Fibroblast of skin of back (primary cell): ENCODE measurements at regions not wholly inside any gene's neighbourhood (a gene's known extent, or its start where the extent isn't known, plus 50 kb on each side); places are given as distances from the start of the nearest gene placed in this dataset.
"Not testable (repeated sequence)": the region's sequence is repeated elsewhere in the genome, so short reads cannot be mapped to it uniquely, and the experiment has no call there.

ENCODE experiments used
- DNase-seq: peaks from one replicate; pipeline ENCODE4 v3.0.0-alpha.2; 2013

DNA sequence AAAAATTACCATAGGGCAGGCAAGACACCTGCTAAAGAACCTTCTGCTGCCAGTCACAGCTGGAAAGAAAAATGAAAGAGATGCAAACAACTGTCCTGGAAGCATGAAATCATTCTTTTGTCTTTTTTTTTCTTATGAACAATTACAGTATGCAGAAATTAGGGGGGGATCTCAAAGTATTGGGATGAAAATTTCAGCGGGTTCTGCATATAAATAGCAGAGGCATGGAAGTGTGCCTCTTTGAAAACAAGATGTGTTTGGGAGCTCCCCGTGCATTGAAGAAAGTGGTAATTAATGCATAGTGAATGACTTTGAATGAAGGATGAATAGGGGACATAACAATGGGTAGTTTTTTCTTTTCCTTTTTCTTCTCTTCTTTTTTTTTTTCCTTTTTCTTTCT lies 431.2 kb downstream of the SOX2 start:
- no peak for DNase-seq

DNA sequence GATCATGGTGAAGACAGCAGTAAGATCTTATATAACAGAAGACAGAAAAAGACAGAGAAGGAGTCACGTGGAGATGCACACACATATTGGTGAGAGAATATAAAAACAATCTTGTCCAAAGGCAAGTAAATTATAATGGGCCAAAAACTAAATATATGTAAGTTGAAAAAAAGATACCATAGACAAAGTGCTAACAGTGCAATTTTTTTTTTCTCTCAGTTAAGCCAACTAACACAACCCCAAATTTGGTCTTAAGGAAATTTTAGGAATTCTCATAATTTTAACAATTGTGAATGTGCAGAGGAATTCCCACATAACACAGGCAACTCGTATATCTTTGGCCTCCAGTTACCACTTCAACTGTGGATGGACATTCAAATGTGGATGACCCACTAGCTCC lies 432.2 kb downstream of the SOX2 start:
- no peak for DNase-seq

DNA sequence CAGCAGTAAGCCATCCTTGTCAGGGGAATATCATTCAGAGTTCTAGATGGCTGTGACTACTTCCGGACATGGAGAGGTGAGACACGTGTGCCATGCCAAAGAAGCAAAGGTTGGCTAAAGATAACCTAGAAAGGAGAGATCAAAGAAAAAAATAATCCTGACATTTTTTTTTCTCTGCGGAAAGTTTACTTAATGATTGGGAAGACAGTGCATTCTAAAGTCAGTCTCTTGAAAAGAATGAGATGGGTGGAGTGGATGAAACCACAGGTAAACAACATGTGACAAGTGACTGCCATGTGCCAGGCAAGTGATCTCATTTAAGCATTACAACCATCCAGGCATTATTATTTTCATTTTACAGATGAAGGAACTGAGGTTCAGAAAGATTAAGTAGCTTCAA lies 436.6 kb downstream of the SOX2 start:
- no peak for DNase-seq

DNA sequence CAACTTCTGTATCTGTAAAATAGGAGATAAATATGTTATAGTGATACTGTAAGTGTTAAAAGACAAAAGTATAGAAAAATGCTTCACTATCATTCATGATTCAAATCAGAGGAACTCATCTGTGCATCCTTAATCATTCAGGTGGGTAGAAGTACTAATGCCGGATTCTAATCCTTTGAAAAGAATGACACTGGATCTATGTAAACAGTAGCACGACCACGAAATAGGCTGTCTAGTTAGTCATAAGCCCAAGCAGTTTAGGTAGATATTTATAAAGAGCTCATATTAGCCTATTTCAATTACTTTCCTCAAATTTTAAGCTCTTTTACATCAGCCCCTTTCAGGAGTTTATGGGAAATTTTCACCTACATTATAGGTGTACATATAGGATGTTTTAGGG lies 437.9 kb downstream of the SOX2 start:
- DNase-seq = no peak

DNA sequence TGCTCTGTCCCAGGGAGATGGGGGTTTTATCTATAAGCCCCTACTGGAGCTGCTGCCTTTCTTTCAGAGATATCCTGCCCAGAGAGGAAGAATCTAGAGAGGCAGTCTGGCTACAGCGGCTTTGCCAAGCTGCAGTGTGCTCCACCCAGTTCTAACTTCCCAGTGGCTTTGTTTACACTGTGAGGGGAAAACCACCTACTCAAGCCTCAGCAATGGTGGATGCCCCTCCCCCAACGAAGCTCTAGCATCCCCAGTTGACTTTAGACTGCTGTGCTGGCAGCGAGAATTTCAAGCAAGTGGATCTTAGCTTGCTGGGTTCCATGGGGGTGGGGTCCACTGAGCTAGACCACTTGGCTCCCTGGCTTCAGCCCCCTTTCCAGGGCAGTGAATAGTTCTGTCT lies 444.6 kb downstream of the SOX2 start:
- not testable (repeated sequence) for DNase-seq

DNA sequence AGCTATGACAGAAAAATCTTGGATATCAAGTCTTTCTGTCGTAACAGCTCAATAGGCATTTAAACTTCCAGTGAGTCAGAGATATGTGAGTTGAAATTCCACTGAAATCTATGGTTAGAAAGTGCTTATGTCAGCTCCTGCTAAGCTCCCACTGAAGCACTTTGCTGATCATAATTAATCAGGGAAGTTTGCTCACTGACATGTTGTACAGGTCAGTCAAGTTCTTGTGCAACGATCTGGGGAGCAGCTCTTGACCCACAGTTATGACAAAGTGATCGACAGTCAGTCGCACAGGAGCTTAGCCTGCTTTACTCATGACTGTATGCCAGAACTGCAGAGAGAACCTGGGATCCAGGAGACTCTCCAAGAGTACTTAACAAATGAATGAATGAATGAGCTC lies 453.5 kb downstream of the SOX2 start:
- DNase-seq = no peak

DNA sequence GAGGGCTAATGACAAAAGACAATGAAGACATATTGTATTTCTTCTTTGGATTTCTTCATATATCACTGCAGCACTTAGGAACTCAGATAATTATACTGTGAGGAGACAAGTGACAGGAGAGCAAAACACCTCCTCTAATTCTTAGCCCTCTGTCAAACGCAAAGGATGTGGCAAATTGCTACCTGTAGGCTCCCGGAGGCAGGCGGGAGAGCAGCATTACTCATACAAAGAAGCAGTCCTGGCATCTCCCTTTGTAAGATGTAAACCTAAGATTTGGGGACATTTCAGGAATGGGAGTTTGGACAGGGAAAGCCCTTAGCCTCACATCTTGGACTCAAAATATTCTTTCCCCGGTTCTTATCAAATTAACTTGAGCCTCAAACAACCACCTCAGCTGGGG lies 460.8 kb downstream of the SOX2 start:
- DNase-seq = no peak

DNA sequence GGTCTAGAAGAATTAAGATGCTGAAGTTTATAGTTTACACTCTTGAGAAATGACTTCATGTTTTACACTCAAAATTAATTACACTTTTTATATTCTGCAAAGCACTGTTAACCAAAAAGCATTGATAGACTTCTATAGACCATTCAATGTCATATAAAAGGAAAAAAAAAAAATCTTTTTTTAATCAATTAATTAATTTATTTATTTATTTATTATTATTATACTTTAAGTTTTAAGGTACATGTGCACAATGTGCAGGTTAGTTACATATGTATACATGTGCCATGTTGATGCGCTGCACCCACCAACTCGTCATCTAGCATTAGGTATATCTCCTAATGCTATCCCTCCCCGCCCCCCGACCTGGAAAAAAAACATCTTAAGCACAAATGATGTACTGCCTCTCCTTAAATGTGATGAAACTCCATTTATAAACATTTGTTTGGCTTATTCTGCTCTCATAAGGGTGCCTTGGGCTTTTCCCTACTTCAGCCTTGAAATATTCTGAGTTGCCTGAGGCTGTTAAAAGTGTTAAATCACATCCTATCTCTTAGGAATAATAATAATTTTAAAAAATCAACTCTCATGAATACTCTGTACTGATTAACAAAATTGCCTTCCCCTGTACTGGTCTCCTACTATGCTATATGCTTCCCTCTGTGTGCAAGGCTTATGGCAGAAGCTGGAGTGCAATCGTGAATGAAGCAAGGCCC lies 466.9 kb downstream of the SOX2 start:
- DNase-seq = no peak

DNA sequence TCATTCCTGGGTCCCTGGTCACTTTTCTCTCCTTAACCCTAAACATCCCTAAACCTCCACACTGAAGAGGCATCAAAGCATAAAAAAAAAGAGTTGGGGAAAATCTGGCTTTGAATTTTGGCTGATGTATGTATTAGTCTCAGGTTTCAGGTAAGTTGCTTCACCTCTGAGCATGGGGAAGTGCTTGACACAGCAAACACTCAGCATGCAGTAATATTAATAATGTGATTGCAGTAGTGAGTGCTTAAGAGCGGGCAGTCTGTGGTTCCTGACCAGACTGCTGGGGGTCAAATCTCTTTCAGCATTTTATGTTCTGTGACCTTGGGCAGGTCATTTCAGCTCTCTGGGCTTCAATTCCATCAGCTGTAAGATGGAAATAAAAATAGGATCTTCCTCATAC lies 467.9 kb downstream of the SOX2 start:
- DNase-seq = no peak

DNA sequence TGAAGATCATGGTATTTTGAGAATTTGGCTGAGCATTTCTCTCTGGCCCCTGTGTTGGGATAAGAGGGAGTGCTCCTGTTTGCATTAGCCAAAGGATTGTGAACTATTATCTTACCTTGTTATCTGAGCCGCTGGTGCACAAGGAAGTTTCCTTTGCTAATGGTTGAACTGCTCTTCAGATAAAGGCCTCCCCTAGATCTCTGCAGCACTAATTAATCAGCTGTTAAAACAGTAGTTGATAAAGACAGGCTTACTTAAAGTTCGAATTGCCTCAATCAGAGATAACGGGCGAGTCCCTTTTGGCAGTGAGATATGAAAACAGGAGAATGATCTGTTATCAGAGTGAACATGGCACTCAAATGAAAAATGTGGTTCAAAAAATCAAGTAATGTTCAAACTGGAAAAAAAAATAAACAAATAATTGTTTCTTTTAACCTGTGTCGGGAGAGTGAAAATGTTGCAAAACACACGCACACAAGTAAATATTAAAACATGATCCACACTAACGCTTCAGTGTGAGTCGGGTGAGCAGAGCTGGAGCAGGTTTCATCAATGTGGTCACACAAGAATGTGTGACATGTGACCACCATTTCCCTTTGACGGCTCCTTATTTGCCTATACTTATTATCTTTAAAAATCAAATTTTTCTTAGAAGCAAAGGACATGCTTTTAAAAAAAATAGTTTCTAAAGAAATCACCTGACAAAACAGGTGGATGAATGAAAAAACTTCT lies 469.1 kb downstream of the SOX2 start:
- no peak for DNase-seq

DNA sequence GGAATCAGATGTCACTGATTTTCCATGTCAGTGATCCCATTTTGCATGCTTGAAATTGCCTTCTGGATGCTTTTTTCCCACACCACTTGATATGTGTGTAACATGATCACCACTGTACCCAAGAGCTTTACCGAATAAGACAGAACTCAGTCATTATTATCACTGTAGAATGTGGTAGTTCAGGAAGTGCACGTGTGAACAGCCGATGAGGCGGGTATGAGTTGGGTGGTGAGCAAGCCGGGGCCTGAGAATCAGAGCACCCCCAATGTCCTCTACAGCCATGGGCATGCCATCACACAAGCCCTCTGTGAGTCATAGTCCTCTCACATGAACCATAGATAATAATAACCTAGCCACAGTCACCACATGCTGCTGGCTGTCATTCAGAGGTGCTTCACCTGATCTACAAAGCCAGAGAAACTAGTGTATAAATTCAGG lies 470.8 kb downstream of the SOX2 start:
- peak; percentile 21 for DNase-seq

DNA sequence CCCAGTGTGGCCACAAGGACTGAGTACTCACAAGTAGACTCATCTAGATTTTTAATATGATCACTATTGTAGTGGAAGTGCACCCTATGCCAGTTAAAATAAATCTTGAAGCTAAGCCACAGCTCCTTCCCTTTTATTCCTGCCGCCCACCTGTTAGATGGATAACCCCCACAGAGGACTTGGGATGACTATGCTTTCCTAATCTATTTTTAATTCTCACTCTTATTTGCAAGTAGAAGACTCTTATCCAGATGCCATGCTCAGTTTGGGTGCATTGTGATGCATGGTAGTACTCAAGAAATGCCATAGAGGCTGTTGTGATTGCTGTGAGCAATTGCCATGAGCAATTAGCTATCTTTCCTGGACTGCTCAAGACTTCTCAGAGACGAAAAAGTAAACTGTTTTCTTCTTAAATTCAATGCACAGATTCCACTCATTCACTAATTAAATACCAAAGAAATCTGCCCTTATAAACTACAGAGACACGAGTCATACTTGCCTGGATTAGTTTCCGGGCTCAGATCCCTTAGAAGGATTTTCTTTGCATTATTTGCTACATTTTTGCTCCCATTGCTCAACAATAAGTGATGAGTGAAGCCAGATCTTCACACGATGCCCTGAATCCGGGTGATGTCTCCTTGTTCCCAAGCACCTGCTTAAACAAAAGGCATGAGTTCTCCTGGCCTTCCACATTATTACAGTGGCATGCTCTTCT lies 472.1 kb downstream of the SOX2 start:
- peak; percentile 30 for DNase-seq

DNA sequence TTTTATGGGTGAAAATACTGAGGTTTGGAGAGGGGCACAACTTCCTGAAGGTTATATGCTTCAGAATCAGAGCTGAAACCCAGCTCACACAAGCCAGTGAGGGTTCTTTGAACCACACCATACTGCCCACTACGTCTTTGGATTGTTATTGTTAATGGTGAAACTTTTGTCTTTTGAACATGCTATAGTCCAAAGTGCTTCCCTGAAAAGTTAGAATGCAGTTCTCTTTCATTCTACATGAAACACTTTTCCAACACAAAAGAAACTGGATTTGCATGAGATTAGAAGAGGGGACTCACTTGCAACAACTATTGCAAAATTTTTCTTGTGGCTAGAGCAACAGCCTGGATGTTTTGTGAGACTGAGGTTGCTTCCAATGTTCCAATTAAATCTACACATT lies 473.6 kb downstream of the SOX2 start:
- DNase-seq = no peak

DNA sequence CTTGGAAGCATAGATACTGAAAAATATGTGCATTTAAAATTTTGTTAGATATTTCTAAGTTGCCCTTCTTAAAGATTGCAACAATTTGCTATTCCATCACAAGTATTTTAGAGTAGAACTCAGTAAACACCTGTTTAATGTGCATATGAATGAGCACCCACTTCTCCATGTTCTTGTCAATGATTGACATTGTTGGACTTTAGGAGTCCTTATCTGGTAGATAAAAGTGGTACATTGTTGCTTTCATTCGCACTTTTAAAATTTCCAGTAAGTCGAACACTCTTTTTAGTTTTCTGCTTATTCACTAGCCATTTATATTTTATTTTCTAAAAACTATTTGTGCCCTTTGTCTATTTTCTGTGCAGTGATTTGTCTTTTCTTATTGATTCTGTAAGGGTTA lies 478.3 kb downstream of the SOX2 start:
- no peak for DNase-seq

DNA sequence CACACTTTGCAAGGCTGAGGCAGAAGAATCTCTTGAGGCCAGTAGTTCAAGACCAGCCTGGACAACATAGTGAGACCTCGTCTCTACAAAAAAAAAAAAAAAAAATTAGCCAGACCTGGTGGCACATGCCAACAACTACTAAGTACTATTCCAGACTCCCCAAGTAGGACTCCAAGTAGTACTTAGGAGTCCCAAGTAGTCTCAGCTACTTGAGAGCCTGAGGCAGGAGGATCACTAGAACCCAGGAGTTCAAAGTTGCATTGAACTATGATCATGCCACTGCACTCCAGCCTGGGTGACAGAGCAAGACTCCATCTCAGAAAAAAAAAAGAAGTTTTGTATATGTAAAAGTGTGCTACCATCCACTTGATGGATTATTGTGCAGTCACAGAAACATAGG lies 486.6 kb downstream of the SOX2 start:
- no peak for DNase-seq

DNA sequence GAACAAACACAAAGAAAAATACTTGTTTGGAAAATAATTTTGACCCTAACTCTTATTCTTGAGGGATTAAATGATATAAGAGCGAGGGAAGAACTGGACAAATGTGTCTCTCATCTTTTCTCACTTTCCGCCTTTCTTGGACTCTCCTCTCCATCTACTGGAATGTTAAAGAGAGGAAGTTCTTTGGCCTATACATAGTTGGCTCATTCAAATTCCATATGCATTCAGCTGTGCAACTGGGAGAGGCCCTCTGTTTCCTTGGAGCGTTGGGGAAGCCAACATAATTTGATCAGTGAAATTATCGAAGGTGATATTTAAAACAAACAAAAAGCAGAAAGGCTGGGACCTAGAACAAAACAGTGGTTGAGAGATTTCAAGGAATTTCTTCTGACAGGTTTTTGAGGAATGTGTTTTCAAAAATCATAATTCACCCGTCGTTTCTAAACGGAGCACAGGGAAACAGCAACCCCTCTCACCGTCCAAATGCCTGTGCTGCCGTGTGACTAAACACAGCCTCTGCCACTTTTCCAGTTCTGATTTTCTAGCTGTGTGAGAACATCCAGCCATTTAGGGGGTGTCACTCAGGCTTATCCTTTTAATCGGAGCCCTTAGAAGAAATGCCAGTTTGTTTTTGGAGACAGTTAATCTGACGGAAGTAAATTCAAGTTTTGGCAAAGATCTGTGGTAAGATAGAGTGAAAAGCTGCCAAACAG lies 489.9 kb downstream of the SOX2 start:
- no peak for DNase-seq

DNA sequence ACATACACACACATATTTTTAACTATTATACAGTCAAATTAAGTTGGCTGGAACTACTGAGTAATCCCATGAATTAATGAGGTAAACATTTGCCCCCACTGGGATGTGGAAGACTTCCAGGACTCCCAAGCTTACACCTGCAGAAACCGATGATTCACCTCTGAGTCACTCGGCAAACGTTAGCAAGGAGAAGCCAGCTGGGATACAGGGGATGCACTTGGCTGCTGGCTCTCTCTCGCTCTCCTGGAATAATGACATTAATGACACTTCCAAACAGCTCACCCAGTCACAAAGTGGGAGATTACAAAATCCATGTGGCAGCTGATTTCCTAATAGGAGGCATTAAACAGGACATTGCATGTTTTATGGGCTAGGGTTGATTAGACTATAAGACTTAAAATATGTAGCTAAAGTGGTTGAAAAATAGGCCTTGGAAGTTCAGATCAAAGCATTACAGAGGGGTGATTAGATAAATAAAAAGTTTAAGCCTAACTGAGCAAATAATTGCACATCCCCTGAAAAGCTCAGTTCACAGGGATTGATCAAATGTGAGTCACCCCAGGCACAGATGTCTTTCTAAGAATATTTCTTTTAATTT lies 500.9 kb downstream of the SOX2 start:
- peak; percentile 57 for DNase-seq

DNA sequence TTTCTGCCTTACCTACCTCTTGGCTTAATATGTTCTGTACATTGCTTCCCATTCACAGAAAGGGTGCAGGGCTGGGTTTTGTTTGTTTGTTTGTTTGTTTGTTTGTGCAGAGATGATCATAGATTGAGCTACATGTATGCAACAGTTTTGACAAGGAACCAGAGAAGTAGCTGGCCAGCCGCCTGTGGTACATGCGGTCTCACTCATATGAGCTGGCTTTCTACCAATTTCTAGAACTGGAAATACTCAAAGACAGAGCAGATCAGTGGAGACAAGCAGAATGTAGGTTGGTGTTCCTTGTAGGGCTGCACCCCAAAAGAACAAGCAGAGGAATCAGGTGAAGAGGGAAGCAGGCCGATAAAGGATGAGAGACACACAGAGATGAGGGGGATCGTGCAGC lies 502.7 kb downstream of the SOX2 start:
- no peak for DNase-seq

DNA sequence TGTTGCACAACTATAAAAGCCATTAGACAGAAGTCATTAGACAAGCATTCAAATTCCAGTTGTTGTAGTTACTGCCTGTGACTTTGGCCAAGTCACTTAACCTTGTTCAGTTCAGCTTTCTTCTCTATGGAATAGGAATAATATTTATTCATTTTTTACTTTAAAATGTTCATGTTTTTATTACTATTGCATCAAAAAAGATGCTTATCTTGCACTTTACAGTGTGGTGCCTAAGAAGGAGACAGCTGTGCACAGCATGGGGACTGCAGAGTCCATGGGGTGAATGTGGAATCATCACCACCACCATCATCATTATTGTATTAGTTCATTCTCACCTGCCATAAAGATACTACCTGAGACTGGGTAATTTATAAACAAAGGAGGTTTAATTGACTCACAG lies 504.2 kb downstream of the SOX2 start:
- no peak for DNase-seq

DNA sequence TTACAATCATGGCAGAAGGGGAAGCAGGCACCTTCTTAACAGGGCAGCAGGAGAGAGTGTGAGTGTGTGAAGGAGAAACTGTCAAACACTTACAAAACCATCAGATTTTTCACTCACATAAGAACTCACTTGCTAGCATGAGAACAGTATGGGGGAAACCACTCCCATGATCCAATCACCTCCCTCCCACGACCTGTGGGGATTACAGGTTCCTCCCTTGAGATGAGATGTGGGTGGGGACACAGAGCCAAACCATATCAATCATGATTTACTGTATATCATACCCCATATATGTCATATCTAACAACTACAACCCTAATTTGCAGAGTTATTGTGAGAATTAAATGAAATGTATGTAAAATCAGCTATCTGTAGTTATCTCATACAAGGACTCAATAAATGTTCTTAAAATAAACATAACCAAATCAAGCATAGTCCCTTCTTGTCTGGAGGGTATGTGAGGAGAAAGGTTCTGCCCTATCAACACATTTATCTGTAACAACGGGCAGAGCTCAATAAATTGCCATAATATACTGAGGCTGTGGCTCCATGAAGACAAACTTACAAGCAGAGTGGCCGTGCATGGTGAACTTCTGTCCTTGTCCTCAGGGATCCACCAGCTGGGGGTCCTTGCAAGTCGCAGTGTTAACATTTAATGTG lies 504.7 kb downstream of the SOX2 start:
- no peak for DNase-seq

DNA sequence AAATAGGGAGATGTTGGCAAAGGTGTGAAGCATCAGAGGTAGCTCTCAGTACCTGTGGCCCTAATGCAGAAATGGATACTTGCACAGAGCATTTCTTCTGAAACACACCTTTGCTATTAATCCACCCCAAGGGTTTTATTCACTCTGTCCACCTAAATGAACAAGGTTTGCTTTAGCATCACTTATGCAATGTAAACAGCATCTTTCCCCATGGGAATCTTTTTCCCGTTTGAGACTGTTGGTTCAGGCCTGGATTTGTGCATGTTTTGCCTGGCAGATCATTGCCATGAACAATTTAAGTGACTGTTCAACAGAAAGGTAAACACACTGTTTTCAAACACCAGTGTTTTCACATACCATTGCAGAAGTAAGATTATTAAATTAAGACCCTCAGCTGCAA lies 508.3 kb downstream of the SOX2 start:
- DNase-seq = no peak

DNA sequence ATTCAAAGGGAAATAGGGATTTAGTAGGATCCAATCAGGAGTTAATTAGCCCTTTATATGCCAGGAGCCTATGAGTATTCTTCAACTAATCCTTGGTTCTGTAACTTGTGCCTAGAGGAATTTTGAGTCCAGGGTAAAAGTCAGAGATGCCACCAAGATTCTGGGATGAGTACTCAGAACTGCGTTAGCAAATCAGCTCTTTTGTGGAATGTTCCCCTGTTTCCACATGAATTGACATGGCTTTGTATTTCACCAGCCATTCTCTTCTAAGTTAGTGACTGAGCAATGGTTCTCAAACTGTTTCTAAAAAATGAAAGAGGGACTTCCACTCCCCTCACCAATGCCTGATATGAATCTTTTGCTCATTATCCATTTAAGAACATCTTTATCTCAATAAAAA lies 508.7 kb downstream of the SOX2 start:
- DNase-seq = no peak
